ENCODE measurements at regions not wholly inside any gene's neighbourhood (a gene's known extent, or its start where the extent isn't known, plus 50 kb on each side); places are given as distances from the start of the nearest gene placed in this dataset.

DNA sequence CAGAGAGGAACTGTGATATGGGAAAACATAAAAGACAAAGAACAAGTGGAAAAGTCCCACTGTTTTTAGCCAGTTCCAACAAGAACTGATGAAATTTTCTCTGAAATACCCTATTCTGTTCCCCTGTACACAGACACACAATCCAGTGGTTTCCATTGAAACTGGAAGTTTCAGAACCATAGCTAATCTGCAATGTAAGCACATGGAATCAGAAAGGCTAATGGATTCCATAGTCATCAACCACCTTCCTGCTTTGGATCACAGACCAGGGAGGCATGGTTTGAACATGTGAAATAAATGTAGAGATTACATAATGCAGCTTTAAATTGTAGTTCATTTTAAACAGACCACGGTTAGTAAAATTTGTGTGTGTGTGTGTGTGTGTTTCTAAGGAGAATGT is 242.1 kb downstream of the GJA1 start:
- CTCF ChIA-PET (ENCODE audit: low intra/inter-chr PET ratio) = no interaction called here
- Histone ChIP-seq H3K27me3 (ENCODE audit: control insufficient read depth in 2 of 2, insufficient read depth in 2 of 2, low read length in 2 of 2) (no peaks in the 10 kb centered on the region), H3K4me1 (replicated peaks in 1 of 2; ENCODE audit: control insufficient read depth in 2 of 2, insufficient read depth in 2 of 2, low read length in 2 of 2) (peaks cover 0 to under 1% of the 10 kb centered on the region in 2 experiments; a peak in 1 of 5 replicates), H3K79me2 (ENCODE audit: control insufficient read depth, insufficient read depth, low read length) (no peaks in the 10 kb centered on the region), H3K9ac (ENCODE audit: insufficient read depth in 1 of 2, low read depth in 2 of 2, low read length in 2 of 2) (no peak overlapping the region), H3K9me1 (ENCODE audit: control insufficient read depth, insufficient read depth, low read length) (no peaks in the 10 kb centered on the region), H4K20me1 (replicated peaks; ENCODE audit: control insufficient read depth, insufficient read depth, low read length) (no peaks in the 10 kb centered on the region), H3K36me3 (ENCODE audit: control insufficient read depth, insufficient read depth, low read length) (no peaks in the 10 kb centered on the region), H3K27ac (ENCODE audit: extremely low read depth, low read depth, low read length) (no peak overlapping the region), H3K4me2 (ENCODE audit: insufficient read depth, low read length) (no peak overlapping the region), H3K4me3 (no peak overlapping the region), H3K9me3 (replicated peaks; ENCODE audit: control insufficient read depth, insufficient read depth, low read depth, low read length) (no peaks in the 10 kb centered on the region), H2AFZ (ENCODE audit: low read depth, low read length) (no peak overlapping the region)
- no peak for ATAC-seq
- intact Hi-C loops (cut with micrococcal nuclease) (no loop called here), in situ Hi-C loops (cut with MboI) (no loop called here)
- no peak for DNase-seq (ENCODE audit: extremely low read depth in 1 of 4, low spot score in 3 of 4)
- FAIRE-seq = no peak
- WGBS (ENCODE audit: insufficient coverage, low coverage, missing lambda C conversion rate) = 6% methylated on average over 1 of the region's 1 CpG
- no TSS peak for BruUV-seq (replicated peaks)
- TF ChIP-seq TBP (optimal IDR thresholded peaks at IDR 0.05; ENCODE audit: low read depth, low read length) = no peak
- TF ChIP-seq TSC22D4 (tag; IDR thresholded peaks at IDR 0.05) = no peak
- no peak for TF ChIP-seq L3MBTL2 (IDR thresholded peaks at IDR 0.05)
- no peak for TF ChIP-seq SRSF7 (optimal IDR thresholded peaks at IDR 0.05; ENCODE audit: low read depth, low read length)
- no peak for TF ChIP-seq SRF (CRISPR knock-in tag; IDR thresholded peaks at IDR 0.05)
- TF ChIP-seq ETS2 (tag; IDR thresholded peaks at IDR 0.05; ENCODE audit: borderline replicate concordance, poor library complexity, severe bottlenecking) = no peak
- TF ChIP-seq MED1 (CRISPR knock-in tag; IDR thresholded peaks at IDR 0.05; ENCODE audit: borderline replicate concordance) = no peak
- no peak for TF ChIP-seq GTF2A2 (tag; IDR thresholded peaks at IDR 0.05)
- no peak for TF ChIP-seq XRCC3 (IDR thresholded peaks at IDR 0.05)
- TF ChIP-seq TAF15 (IDR thresholded peaks at IDR 0.05; ENCODE audit: low read depth, low read length) = no peak
- TF ChIP-seq ILK (tag; IDR thresholded peaks at IDR 0.05; ENCODE audit: borderline replicate concordance, low read depth) = no peak
- TF ChIP-seq, protein P1, sequence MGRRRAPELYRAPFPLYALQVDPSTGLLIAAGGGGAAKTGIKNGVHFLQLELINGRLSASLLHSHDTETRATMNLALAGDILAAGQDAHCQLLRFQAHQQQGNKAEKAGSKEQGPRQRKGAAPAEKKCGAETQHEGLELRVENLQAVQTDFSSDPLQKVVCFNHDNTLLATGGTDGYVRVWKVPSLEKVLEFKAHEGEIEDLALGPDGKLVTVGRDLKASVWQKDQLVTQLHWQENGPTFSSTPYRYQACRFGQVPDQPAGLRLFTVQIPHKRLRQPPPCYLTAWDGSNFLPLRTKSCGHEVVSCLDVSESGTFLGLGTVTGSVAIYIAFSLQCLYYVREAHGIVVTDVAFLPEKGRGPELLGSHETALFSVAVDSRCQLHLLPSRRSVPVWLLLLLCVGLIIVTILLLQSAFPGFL (CRISPR knock-in tag; IDR thresholded peaks at IDR 0.05) = no peak
- TF ChIP-seq KLF10 (CRISPR knock-in tag; IDR thresholded peaks at IDR 0.05) = no peak
- POLR2A ChIA-PET = no interaction called here

Data from K562 (cell line).